H1 (cell line): ENCODE measurements at regions not wholly inside any gene's neighbourhood (a gene's known extent, or its start where the extent isn't known, plus 50 kb on each side); places are given as distances from the start of the nearest gene placed in this dataset.

ENCODE experiments used
- CTCF ChIA-PET: fragments of 300-600 bp; sonication (Branson Sonifier 250); formaldehyde crosslinking; loops from one replicate; lab custom pipeline; 2021; ENCODE audit not compliant: partially characterized antibody; lab: Charles Lee
- POLR2A ChIA-PET: fragments of 300-600 bp; sonication (Branson Sonifier 250); formaldehyde crosslinking; loops from one replicate; lab custom pipeline; 2021; ENCODE audit warnings: inconsistent platforms; ENCODE audit not compliant: partially characterized antibody; lab: Charles Lee
- DNase-seq, 2 experiments: peaks; one replicate each; pipeline versions ENCODE4 v3.0.0 to v3.0.0-alpha.2; 2010 to 2022; ENCODE audit warnings: low spot score in 2 of 2, low read depth in 1 of 2, mixed read lengths in 1 of 2
- FAIRE-seq: peaks from 2 replicates; lab custom pipeline; 2011; peaks lifted over from hg19 to GRCh38; lab: Jason Lieb, UNC
- H2AFZ ChIP-seq: 2 replicates; pipeline ENCODE4 v1.8.1; 2012; ENCODE audit warnings: low read length, inconsistent platforms
- H2AK5ac ChIP-seq: 2 replicates; pipeline ENCODE4 v1.6.1; 2013; ENCODE audit warnings: low read depth, low read length
- H2BK120ac ChIP-seq: replicated peaks from 2 replicates; pipeline ENCODE3; 2013; ENCODE audit warnings: low read depth, low read length, inconsistent platforms
- H2BK12ac ChIP-seq: 2 replicates; pipeline ENCODE4 v1.6.1; 2013; ENCODE audit warnings: low read depth, low read length
- H2BK15ac ChIP-seq: 2 replicates; pipeline ENCODE4 v1.6.1; 2013; ENCODE audit warnings: low read length
- H2BK20ac ChIP-seq: 2 replicates; pipeline ENCODE4 v1.6.1; 2013; ENCODE audit warnings: low read length
- H2BK5ac ChIP-seq: 2 replicates; pipeline ENCODE4 v1.6.1; 2013; ENCODE audit warnings: low read depth, low read length
- H3K14ac ChIP-seq: 2 replicates; pipeline ENCODE4 v1.6.1; 2013; ENCODE audit warnings: inconsistent platforms; ENCODE audit not compliant: insufficient read length
- H3K18ac ChIP-seq: 2 replicates; pipeline ENCODE4 v1.6.1; 2013; ENCODE audit warnings: low read length; ENCODE audit errors: extremely low read depth
- H3K23ac ChIP-seq: 2 replicates; pipeline ENCODE4 v1.6.1; 2013; ENCODE audit warnings: inconsistent platforms; ENCODE audit not compliant: insufficient read length
- H3K23me2 ChIP-seq: 2 replicates; pipeline ENCODE4 v1.6.1; 2013; ENCODE audit warnings: low read depth, low read length
- H3K27ac ChIP-seq: 2 replicates; pipeline ENCODE4 v1.6.1; 2011; ENCODE audit warnings: low read depth, low read length, inconsistent platforms
- H3K27me3 ChIP-seq, 4 experiments: replicated peaks in 1 of 4; 1 replicate in 1 of 4; 2 replicates in 3 of 4; pipeline versions ENCODE4 v1.6.1 to v1.8.1; 2011 to 2013; ENCODE audit warnings: low read length in 3 of 4, mild to moderate bottlenecking in 3 of 4, inconsistent platforms in 2 of 4, mixed read lengths in 2 of 4, moderate library complexity in 1 of 4; ENCODE audit not compliant: control insufficient read depth in 3 of 4, insufficient read depth in 3 of 4; ENCODE audit errors: extremely low read depth in 1 of 4
- H3K36me3 ChIP-seq, 4 experiments: 2 replicates each; pipeline versions ENCODE4 v1.6.1 to v1.8.1; 2011 to 2013; ENCODE audit warnings: mild to moderate bottlenecking in 4 of 4, low read length in 3 of 4, moderate library complexity in 2 of 4, control low read depth in 1 of 4, inconsistent platforms in 1 of 4; ENCODE audit not compliant: insufficient read depth in 4 of 4, control insufficient read depth in 2 of 4
- H3K4ac ChIP-seq: replicated peaks from 2 replicates; pipeline ENCODE3; 2013; ENCODE audit warnings: low read length, low read depth, mixed read lengths, inconsistent platforms; ENCODE audit not compliant: insufficient read length
- H3K4me1 ChIP-seq, 4 experiments: replicated peaks in 1 of 4; 1 replicate in 1 of 4; 2 replicates in 3 of 4; pipeline versions ENCODE4 v1.6.1 to v1.8.1; 2011 to 2013; ENCODE audit warnings: low read length in 3 of 4, inconsistent platforms in 2 of 4, mixed read lengths in 1 of 4; ENCODE audit not compliant: insufficient read depth in 4 of 4, control insufficient read depth in 3 of 4
- H3K4me2 ChIP-seq, 2 experiments: 2 replicates each; pipeline versions ENCODE4 v1.6.1 to v1.8.1; 2011 to 2013; ENCODE audit warnings: low read depth in 2 of 2, low read length in 2 of 2, control low read depth in 1 of 2, inconsistent platforms in 1 of 2, mild to moderate bottlenecking in 1 of 2; ENCODE audit not compliant: insufficient read depth in 1 of 2
- H3K4me3 ChIP-seq, 4 experiments: fragments of 200-600, 300-600 bp in 1 of 4; sonication (generic), shearing (Covaris generic), sonication (Bioruptor Twin) in 1 of 4; 2 replicates each; pipeline versions ENCODE4 v1.5.1 to v1.8.1; 2011 to 2016; ENCODE audit warnings: low read length in 4 of 4, low read depth in 3 of 4, control low read depth in 2 of 4, inconsistent platforms in 2 of 4, mild to moderate bottlenecking in 2 of 4, mixed read lengths in 1 of 4, moderate library complexity in 1 of 4; ENCODE audit not compliant: insufficient read depth in 2 of 4; ENCODE audit errors: extremely low read depth in 1 of 4
- H3K56ac ChIP-seq: replicated peaks from 2 replicates; pipeline ENCODE3; 2013; ENCODE audit warnings: low read depth, mild to moderate bottlenecking, mixed read lengths, low read length, inconsistent platforms; ENCODE audit not compliant: insufficient read length
- H3K79me1 ChIP-seq: 2 replicates; pipeline ENCODE4 v1.6.1; 2013; ENCODE audit warnings: low read depth, low read length, control low read depth
- H3K79me2 ChIP-seq, 2 experiments: 2 replicates each; pipeline versions ENCODE4 v1.6.1 to v1.8.1; 2012 to 2013; ENCODE audit warnings: low read length in 2 of 2, mild to moderate bottlenecking in 2 of 2, inconsistent platforms in 1 of 2; ENCODE audit not compliant: insufficient read depth in 2 of 2, control insufficient read depth in 1 of 2
- H3K9ac ChIP-seq, 4 experiments: replicated peaks in 1 of 4; 1 replicate in 1 of 4; 2 replicates in 3 of 4; pipeline versions ENCODE4 v1.6.1 to v1.8.1; 2011 to 2013; ENCODE audit warnings: low read depth in 3 of 4, low read length in 3 of 4, control low read depth in 2 of 4, mild to moderate bottlenecking in 2 of 4, moderate library complexity in 2 of 4, inconsistent platforms in 1 of 4; ENCODE audit errors: extremely low read depth in 1 of 4
- H3K9me3 ChIP-seq, 2 experiments: 2 replicates each; pipeline versions ENCODE4 v1.6.1 to v1.8.1; 2012 to 2013; ENCODE audit warnings: mild to moderate bottlenecking in 2 of 2, moderate library complexity in 2 of 2, control low read depth in 1 of 2, inconsistent platforms in 1 of 2, low read depth in 1 of 2, low read length in 1 of 2, mixed read lengths in 1 of 2; ENCODE audit not compliant: insufficient read depth in 2 of 2
- H4K20me1 ChIP-seq, 2 experiments: replicated peaks in 1 of 2; 2 replicates each; pipeline versions ENCODE3 to v1.8.1; 2011 to 2013; ENCODE audit warnings: inconsistent platforms in 2 of 2, low read length in 2 of 2, mild to moderate bottlenecking in 1 of 2; ENCODE audit not compliant: insufficient read depth in 2 of 2, control insufficient read depth in 1 of 2
- H4K5ac ChIP-seq: 2 replicates; pipeline ENCODE4 v1.6.1; 2013; ENCODE audit warnings: low read length, low read depth, mixed read lengths, inconsistent platforms; ENCODE audit not compliant: insufficient read length
- H4K8ac ChIP-seq: 2 replicates; pipeline ENCODE4 v1.8.0; 2013; ENCODE audit warnings: mild to moderate bottlenecking, moderate library complexity, low read length, inconsistent platforms; ENCODE audit not compliant: insufficient read depth; ENCODE audit errors: extremely low read depth
- H4K91ac ChIP-seq: replicated peaks from 2 replicates; pipeline ENCODE3; 2013; ENCODE audit warnings: low read length, mixed read lengths, inconsistent platforms; ENCODE audit not compliant: insufficient read length
- CHD1 ChIP-seq: IDR thresholded peaks from 2 replicates; pipeline ENCODE4 v1.6.1; 2012; ENCODE audit warnings: low read depth, low read length, improper control_type of control experiment
- CREB1 ChIP-seq: IDR thresholded peaks from 2 replicates; pipeline ENCODE4 v1.6.1; 2012; ENCODE audit warnings: inconsistent platforms
- EP300 ChIP-seq, 2 experiments: IDR thresholded peaks; 1 replicate in 1 of 2; 2 replicates in 1 of 2; pipeline ENCODE4 v1.6.1; 2011 to 2012; ENCODE audit warnings: low read depth in 2 of 2, low read length in 2 of 2, mild to moderate bottlenecking in 2 of 2, borderline replicate concordance in 1 of 2, inconsistent platforms in 1 of 2, moderate library complexity in 1 of 2
- FOSL1 ChIP-seq: IDR thresholded peaks from 2 replicates; pipeline ENCODE4 v1.6.1; 2011; ENCODE audit warnings: mild to moderate bottlenecking, low read depth, low read length, moderate library complexity; ENCODE audit not compliant: insufficient read depth
- MAFK ChIP-seq: IDR thresholded peaks from 2 replicates; pipeline ENCODE4 v1.6.1; 2012; ENCODE audit warnings: low read depth, mild to moderate bottlenecking, improper control_type of control experiment, low read length
- NANOG ChIP-seq: IDR thresholded peaks from 2 replicates; pipeline ENCODE4 v1.6.1; 2011; ENCODE audit warnings: low read length, low read depth, mild to moderate bottlenecking, inconsistent platforms; ENCODE audit not compliant: insufficient read depth, poor library complexity, severe bottlenecking
- PHF8 ChIP-seq: fragments of 200-600 bp; sonication (generic); conservative IDR thresholded peaks from 2 replicates; pipeline ENCODE4 v1.7.1; 2012; ENCODE audit warnings: low read depth, mild to moderate bottlenecking, inconsistent platforms, low read length, moderate library complexity
- POLR2AphosphoS5 ChIP-seq: IDR thresholded peaks from 2 replicates; pipeline ENCODE4 v1.6.1; 2011; ENCODE audit warnings: low read depth, low read length
- SAP30 ChIP-seq: fragments of 300-600 bp; sonication (generic); IDR thresholded peaks from 2 replicates; pipeline ENCODE4 v1.7.1; 2012; ENCODE audit warnings: low read length, moderate library complexity, mild to moderate bottlenecking, inconsistent platforms; ENCODE audit not compliant: insufficient read depth, insufficient replicate concordance
- TAF7 ChIP-seq: optimal IDR thresholded peaks from 2 replicates; pipeline ENCODE3; 2011; ENCODE audit warnings: low read depth, mild to moderate bottlenecking, inconsistent platforms, low read length, moderate library complexity, borderline replicate concordance
- TEAD4 ChIP-seq: IDR thresholded peaks from 2 replicates; pipeline ENCODE4 v1.6.1; 2012; ENCODE audit warnings: low read depth, low read length, inconsistent platforms, mixed read lengths
- YY1 ChIP-seq: IDR thresholded peaks from 2 replicates; pipeline ENCODE4 v1.6.1; 2011; ENCODE audit warnings: low read depth, mild to moderate bottlenecking, low read length
- ZNF274 ChIP-seq: IDR thresholded peaks from 2 replicates; pipeline ENCODE4 v1.7.0; 2012; ENCODE audit warnings: low read length, borderline replicate concordance; ENCODE audit errors: extremely low read depth
- WGBS, 2 experiments: shearing (Covaris generic) in 1 of 2; methylation state at CpG; one replicate each; pipeline versions ENCODE4 v1.1.6 to v1.1.7; 2013 to 2015; ENCODE audit warnings: low lambda C conversion rate in 2 of 2, mixed read lengths in 2 of 2, inconsistent platforms in 1 of 2, low coverage in 1 of 2, missing lambda C conversion rate in 1 of 2; ENCODE audit not compliant: insufficient replicate concordance in 2 of 2, insufficient coverage in 1 of 2, insufficient read length in 1 of 2; ENCODE audit errors: extremely low coverage in 1 of 2, missing lambda C conversion rate in 1 of 2; 5-methylcytosine and 5-hydroxymethylcytosine counted together
- TF ChIP-seq, protein P1 (sequence below): IDR thresholded peaks from 2 replicates; pipeline ENCODE4 v1.6.1; 2011; ENCODE audit warnings: low read depth, mild to moderate bottlenecking, low read length; ENCODE audit not compliant: insufficient read depth

DNA sequence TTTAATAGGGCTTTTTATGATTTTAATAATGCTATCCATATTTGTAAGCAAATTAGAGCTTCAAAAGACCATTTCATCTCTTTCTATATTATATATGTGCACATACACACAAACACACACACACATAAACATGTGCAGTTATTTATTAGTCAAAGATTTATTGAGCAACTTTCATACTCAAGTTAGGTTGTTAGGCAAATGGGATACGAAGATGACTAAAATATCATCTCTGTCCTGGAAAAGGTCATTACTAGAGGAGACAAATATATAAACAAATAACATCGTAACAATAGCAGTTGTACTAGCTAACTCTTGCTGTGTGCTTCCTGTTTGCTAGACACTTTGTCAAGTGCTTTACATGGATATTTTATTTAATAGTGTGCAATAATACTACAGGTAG is 307.9 kb downstream of the SNX13 start:
- ChIA-PET CTCF (interaction anchor here (3.5 kb wide), 1 partner anchor 10 kb away, joined by 26 read pairs; no protein-coding TSS in a partner anchor), POLR2A (no interaction called here)
- TF ChIP-seq EP300 (IDR thresholded peaks at IDR 0.05; ENCODE audit: borderline replicate concordance in 1 of 2, low read depth in 2 of 2, low read length in 2 of 2) (no peak), FOSL1 (no peak), TEAD4 (no peak), CHD1 (no peak), CREB1 (no peak), YY1 (no peak), PHF8 (no peak), SAP30 (no peak), POLR2AphosphoS5 (no peak), MAFK (no peak), ZNF274 (no peak), NANOG (no peak), TAF7 (no peak)
- TF ChIP-seq, protein P1, sequence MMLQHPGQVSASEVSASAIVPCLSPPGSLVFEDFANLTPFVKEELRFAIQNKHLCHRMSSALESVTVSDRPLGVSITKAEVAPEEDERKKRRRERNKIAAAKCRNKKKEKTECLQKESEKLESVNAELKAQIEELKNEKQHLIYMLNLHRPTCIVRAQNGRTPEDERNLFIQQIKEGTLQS, result no peak

More for the DNA sequence above, 307.9 kb downstream of the SNX13 start:
- Histone ChIP-seq H2BK15ac (no peak overlapping the region), H3K4me1 (0 out of 7 replicates have a peak, but pooled peaks cover 0 to 3% (median 0%) of the 10 kb centered on the region in 4 experiments), H4K20me1 (no peaks in the 10 kb centered on the region), H3K4ac (no peak overlapping the region), H3K18ac (no peak overlapping the region), H2AK5ac (no peak overlapping the region), H3K79me1 (no peaks in the 10 kb centered on the region), H2BK5ac (no peak overlapping the region), H2AFZ (no peak overlapping the region), H4K8ac (no peak overlapping the region), H3K23me2 (no peaks in the 10 kb centered on the region), H3K4me3 (no peak overlapping the region), H3K14ac (no peak overlapping the region), H3K4me2 (no peak overlapping the region), H3K36me3 (no peaks in the 10 kb centered on the region), H2BK20ac (no peak overlapping the region), H4K5ac (no peak overlapping the region), H3K9me3 (no peaks in the 10 kb centered on the region), H2BK12ac (no peak overlapping the region), H3K56ac (no peak overlapping the region), H3K27me3 (no peaks in the 10 kb centered on the region), H4K91ac (no peak overlapping the region), H3K27ac (no peak overlapping the region), H3K9ac (no peak overlapping the region), H3K79me2 (no peaks in the 10 kb centered on the region), H2BK120ac (no peak overlapping the region), H3K23ac (no peak overlapping the region)
- no peak for DNase-seq
- no peak for FAIRE-seq
- 92% methylated on average over 2 of the region's 2 CpGs; no CpG with 5 or more reads in 1 of the 2 experiments for WGBS, 2 experiments
